Left forelimb (tissue), 1 donor: ENCODE measurements at regions not wholly inside any gene's neighbourhood (a gene's known extent, or its start where the extent isn't known, plus 50 kb on each side); places are given as distances from the start of the nearest gene placed in this dataset.

Experiments
- DNase-seq: peaks from one replicate; pipeline ENCODE4 v3.0.0-alpha.2; 2018; ENCODE audit warnings: low spot score

DNA sequence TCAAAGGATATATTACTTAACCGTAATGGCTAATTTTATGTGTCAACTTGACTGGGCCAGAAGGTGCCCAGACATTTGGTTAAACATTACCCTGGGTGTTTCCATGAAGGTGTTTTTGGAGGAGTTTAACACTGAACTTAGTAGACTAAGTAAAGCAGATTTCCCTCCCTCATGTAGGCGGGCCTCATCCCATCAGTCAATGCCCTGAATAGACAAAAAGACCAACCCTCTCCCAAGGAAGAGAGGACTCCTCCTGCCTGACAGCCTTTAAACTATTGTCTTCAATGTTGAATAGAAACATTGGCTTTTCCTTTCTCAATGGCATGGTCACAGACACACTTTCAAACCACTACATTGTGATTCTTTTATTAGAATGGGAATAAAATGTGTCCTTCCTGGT, 121.9 kb downstream of the SETD4 start:
- no peak for DNase-seq

DNA sequence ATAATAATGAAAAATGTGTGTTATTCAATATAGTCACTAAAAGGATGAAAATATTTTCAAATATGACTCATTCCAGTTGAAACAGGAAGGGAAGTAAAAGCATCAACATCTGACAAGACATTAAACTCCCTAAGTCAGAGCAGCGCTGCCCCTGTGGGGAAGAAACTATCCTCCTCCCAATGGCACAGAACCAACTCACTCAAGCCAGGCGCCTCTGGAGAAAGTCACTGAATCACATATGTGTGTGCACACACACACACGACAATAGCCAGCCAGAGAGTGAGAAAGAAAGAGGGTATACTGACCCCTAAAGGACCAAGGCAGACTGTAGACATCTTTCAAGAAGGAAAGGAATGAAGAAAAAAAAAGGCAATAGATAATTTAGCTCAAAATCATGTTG, 126.9 kb downstream of the SETD4 start:
- no peak for DNase-seq

- DNase-seq = no peak
Measured at GRCh38 chr21:35932232-35932911, 128.0 kb downstream of the SETD4 start.

DNA sequence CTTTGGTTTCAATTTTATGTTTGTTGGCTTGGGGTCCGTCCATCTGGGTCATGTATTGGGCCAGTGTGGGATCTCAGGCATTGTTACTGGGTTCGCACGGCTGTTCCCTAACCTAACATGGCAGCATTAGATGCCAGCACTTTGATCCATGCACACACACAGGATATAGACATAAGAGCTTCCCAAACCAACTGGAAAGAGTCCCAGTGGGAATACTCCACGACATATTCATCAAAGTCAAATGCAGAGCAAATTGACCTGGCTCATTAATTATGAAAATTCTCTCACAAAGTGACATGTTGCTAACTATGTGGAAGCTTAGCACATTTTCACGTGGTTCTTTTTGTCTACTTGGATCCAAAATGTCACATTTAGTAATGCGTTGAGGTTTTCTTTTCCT, 130.4 kb downstream of the SETD4 start:
- no peak for DNase-seq

GRCh38 chr21:35927262-35927661, 133.1 kb downstream of the SETD4 start:
- DNase-seq = no peak

DNA sequence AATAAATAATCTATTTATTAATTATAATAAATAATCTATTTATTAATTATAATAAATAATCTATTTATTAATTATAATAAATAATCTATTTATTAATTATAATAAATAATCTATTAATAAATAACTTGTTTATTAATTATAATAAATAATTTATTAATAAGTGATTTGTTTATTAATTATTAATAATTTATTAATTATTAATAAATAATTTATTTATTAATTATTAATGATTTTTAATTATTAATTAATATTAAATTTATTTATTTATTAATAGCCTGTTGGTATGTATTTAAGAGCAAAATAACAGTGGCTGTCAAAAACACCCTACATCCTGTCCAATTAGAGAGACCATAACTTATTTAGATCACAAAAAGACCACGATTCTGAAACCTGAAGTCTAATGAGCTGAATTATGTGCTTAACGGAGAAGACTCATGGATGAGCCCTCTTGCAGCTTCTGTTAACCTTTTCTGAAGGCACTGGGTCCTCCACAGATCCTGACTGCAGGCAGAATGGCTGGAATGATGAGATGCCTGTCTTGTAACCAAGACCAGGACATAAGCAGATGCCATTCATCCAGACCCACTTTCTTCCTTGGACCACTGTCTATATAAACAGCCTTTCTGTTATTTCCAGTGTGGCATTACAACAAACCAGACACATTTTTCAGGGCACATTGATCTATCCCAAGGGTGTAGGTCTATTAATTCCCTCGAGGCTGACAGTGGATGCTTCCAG, 134.2 kb downstream of the SETD4 start:
- no peak for DNase-seq

- no peak for DNase-seq
Measured at GRCh38 chr21:35925497-35925896, 134.8 kb downstream of the SETD4 start.

DNA sequence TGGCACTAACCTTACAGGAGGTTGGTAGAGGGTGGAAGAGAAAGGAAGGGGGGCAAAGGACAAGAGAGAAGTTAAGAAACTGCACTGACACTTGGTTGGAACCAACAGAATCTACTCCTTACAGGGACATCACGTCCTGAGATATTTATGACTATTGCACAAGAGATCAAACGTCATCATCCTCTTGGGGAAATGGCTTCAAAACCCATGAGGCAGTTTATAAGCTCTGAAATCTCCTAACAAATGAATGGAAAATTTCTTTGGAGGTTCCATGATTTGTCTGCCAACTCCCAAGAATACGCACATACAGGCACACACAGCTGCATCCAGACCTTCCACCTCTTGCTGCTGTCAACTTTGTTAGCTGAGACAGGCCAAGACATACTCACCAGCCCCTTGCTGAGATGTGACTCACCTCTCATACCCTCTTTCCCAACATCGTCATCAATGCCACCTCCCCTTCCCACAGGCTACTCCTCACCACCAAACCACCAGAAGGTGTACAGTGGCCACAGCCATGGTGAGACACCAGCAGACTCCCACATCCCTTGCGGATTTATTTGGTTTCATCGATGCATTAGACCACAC, 135.5 kb downstream of the SETD4 start:
- no peak for DNase-seq

DNA sequence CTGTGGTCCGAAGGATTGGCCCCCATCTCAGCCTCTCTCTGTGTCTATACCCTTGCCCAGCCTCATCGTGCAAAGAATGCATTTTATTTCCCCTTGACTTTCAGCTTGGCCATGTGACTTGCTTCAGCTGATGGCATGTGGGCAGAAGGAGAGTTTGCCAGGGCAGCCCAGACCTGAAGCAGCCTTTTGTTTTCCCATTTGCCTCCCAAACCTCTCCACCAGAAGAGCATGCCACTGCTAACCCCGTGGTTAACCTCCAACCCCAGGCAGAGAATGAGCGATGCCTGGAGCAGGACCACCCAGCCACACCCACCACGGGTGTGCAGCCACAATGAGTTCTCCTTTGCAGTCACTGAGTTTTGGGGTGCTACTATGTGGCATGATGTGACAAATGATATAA, 136.4 kb downstream of the SETD4 start:
- no peak for DNase-seq

GRCh38 chr21:35922618-35923017, 137.7 kb downstream of the SETD4 start:
- DNase-seq = no peak

DNA sequence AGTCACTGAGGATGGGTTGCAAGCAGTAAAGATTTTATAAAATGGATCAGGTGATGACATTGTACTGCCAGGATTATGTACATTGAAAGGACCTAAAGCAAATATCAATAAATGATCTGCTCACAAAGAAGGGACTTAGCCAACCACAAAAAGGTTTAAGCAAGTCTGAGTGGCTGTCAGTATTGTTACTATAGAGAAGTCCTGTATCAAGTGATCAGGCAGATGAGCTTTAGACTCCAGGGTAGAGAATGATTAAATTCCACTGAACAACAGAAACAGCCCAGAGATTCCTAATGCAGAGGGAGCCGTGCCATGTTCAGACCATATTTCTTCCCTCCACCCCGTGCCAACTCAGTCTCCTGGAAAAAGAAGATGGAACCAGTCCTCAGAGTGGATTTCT, 138.9 kb downstream of the SETD4 start:
- DNase-seq = no peak

DNA sequence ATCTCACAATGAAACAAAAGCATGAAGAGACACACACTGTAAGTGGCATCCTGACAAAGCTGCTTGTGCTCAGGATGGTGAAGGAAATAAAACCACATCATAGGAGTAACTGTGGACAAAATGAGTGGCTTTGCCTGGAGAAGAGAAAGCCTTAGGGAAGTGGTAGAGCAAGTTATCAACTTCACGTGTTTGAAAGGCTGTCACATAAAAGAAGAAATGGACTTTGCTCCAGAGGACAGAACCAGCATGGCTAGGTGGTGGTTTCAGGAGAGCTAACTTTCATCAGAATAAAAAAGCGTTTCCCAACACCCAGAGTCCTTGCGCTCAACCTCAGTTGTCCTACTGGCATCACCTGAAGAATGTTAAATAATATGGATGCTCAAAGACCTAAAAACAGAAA, 139.9 kb downstream of the SETD4 start:
- no peak for DNase-seq

- no peak for DNase-seq
Measured at GRCh38 chr21:35915030-35915429, 145.3 kb downstream of the SETD4 start.

GRCh38 chr21:35911412-35912191, 148.7 kb downstream of the SETD4 start:
- DNase-seq = no peak

- DNase-seq = no peak
Measured at GRCh38 chr21:35909456-35910223, 150.7 kb downstream of the SETD4 start.

DNA sequence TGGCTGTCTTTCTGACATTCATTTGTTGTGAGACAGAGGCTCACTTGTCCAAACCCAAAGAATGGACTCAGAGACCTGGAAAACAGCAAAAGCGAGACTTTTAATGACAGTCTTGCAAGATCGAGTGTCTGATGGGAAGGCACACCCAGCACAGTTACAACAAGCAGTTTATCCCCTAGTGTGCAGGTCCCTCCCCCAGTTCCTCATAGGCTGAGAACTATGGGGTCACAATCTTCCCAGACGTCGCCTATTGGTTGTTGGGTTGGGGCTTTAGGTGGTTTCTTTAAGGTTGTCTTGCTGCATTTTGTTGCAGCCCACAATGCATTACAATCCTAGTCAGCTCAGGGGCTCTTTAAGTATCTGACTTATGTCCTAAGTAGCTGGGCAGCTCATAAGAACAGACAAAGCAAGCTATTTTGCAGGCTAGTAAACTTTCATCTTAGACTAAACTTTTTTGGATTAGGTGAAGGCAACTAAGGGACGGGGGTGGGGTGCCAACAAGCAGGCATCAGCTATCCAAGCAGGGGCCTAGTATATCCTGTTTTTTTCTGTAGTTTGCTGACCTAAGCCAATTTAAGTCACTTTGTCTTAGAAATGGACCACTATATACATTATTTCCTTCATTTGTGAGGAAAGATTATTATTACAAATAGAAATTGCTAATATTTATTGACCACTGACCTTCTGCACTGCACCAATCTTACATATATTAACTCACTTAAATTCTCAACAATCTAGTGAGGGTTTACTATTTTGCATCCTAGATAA, 151.8 kb downstream of the SETD4 start:
- no peak for DNase-seq

GRCh38 chr21:35906586-35906985, 153.7 kb downstream of the SETD4 start:
- no peak for DNase-seq

- no peak for DNase-seq
Measured at GRCh38 chr21:35905963-35906345, 154.4 kb downstream of the SETD4 start.

DNA sequence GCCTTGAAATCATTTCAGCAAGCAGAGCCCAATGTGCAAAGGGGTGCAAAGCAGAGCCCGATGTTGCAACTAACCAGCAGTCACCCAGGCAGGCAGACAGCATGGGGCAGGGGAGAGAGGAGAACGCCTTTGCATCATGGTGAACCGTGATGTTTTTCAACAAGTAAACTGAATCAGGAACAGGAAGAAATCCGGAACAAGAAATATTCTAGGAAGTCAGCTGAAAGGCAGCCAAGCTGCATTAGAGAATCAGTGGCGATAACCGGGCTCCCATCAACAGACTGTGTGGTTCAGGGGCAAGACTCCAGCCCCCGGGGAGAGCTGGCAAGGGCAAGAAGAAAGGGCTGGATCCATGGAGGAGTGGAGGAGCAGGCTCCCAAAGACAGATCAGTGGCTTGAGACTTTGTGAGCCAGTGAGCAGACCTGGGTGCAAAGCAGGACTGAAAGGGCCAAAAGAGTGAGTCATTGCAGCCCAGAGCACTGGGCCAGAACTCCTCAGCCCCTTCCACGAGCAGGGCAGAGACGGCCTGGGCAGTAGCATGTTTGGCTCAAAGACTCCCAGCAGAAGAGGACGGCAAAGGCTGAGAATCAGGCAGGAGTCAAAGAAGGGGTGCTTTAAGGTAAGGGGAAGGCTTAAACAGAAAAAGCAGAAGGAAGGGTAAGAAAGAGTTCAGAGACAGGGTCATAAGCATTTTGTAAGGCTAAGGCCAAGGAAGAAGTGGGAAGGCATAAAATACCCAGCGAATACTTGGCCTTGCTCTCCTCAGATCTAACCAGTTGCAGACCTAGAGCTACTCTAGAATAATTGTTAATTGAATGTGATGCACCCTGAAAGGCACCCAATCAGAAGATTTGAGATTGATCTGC, 155.0 kb downstream of the SETD4 start:
- no peak for DNase-seq

DNA sequence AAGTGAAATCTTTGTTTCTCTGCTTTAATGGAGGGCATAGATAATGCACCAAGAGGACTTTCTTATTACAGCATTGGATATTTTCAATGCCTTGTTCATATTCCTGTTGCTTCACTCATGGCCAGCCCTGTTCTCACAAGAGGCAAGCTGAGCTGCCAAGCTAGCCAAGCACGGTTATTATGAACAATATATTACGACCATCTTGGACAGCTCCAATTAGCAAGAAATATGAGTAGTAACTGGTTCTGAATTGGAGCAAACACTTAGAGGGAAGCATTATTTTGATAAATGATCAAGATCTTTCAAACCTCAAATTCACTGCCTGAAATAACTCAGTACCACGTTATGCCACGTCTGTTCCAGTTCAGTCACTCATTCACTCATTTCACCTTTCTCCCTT, 159.8 kb downstream of the SETD4 start:
- no peak for DNase-seq
